ENCODE measurements at regions not wholly inside any gene's neighbourhood (a gene's known extent, or its start where the extent isn't known, plus 50 kb on each side); places are given as distances from the start of the nearest gene placed in this dataset.
"Not testable (repeated sequence)": the region's sequence is repeated elsewhere in the genome, so short reads cannot be mapped to it uniquely, and the experiment has no call there.

DNA sequence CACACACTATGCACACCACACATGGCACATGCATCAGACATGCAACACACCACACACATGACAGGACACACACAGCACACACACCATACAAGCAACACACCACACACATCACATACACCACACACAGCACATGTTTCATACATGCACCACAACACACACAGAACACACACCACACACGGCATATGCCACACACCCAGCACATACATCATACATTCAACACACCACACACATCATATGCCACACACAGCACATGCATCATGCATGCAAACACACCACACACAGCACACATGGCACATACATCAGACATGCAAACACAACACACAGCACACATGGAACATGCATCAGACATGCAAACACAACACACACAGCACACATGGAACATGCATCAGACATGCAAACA is 80.7 kb upstream of the LRPAP1 start:
- no peak for DNase-seq (ENCODE audit: low spot score)

DNA sequence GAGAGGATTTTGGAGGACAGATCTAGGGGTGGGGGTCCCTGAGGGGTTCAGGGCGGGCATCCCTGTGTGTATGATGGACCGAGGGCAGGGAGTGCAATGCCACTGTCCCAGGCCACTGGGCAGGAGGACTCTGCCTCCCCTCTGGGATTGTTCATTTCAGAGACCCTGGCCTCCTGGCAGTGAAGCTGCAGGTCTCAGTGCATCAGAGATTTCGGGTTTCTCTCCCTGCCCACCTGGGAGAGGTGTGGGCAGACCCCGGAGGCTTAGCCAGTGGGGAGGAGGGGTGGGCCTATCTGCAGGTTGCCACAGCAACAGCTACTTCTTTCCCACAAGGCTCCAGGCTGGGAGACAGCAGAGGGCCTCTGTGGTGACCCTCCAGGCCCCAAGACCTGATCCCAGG is 80.1 kb upstream of the LRPAP1 start:
- no peak for DNase-seq (ENCODE audit: low spot score)

DNA sequence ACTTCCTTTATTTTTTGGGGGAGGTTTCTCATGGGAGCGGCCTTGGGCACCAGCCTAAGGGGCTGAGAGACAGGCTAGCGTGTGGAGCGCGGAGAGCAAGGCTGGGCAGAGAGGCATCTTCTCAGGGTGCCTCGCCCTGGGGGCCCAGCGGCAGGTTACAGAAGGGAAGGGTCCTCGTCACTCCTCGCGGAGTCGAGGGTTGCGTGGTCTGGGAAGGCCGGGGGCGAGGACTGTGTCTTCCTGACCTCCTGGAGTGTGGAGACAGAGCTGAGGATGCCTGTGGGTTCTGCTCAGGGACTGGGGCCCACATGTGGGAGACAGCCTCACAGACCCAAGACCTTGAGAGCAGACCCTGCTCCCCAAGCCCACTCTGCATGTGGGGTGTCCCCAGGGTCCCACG is 79.6 kb upstream of the LRPAP1 start:
- no peak for DNase-seq (ENCODE audit: low spot score)

DNA sequence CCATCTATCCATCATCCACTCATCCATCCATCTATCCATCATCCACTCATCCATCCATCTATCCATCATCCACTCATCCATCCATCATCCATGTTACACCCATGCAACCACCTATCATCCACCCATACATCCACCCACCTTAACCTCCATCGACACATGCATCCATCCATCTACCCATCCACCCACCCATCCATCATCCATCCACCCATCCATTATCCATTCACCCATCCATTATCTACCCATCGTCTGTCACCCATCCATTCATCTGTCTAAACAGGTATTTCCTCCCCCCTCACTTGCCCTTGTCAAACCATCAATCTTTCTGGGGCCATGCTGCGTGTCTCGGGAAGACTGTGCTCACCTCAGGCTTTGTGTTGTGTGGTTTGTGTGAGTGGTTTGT is 78.6 kb upstream of the LRPAP1 start:
- not testable (repeated sequence) for DNase-seq (ENCODE audit: low spot score)

DNA sequence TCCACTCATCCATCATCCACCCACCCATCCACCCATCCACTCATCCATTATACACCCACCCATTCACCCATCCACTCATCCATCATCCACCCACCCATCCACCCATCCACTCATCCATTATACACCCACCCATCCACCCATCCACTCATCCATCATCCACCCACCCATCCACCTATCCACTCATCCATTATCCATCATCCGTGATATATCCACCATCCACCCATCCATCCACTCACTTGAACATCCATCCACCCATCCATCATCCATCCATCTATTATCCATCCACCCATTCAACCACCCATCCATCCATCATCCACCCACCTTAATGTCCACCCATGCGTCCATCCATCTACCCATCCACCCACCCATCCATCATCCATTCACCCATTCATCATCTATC is 77.7 kb upstream of the LRPAP1 start:
- not testable (repeated sequence) for DNase-seq (ENCODE audit: low spot score)

DNA sequence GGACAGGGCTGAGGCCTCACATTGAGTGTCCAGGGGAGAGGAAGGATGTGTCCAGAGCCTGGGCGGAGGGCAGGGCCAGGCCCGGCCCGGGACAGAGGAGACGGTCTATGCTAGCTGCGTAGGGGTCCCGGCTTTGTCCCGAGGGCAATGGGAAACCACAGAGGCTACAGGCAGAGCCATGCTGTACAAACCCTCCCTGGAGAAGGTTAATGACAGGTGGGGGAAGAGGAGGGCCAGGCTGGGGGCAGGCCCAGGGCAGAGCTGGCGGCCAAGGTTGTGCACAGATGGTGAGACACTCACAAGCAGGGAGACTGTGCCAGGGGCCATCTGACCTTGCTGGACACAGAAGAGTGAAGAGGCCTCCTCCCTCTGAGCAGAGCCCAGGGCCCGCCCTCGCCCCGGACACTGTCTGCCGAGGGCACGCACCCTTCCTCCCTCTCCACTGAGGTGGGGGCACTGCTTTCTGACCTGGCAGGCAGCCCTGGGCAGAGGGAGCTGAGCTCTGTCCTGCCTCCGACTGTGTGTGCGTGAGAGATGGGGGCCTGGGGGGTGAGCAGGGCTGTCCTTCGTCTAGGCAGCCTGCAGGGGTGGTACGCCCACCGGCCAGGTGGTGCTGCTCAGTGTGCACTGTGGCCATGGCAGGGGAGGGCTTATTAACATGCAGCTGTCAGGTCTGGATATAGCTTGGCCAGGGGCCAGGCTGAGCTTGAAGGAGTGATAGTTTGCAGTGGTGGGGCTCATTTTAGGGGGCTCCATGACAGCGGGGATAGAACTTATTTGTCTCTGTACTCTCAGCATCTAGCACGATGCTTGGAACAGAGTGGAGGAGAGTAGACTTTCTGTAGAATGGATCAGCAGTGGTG is 75.7 kb upstream of the LRPAP1 start:
- no peak for DNase-seq (ENCODE audit: low spot score)

DNA sequence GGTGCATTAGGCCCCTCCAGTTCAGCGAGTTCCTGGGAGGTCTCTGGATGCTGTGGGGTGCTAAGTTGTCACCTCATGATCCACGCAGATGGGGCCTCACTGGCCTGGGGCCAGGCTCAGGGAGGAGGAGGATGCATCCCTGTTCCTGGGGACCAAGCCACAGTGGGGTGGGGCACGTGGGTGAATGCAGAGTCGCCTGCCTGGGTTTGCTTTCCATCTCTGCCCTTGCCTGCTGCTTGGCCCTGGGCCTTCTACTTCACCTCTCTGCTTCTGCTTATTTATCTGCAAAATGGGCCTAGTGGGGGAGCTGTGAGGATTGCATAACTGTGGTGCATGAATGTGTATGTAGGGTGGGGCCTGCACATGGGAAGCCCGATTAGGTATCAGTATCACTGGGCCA is 74.6 kb upstream of the LRPAP1 start:
- not testable (repeated sequence) for DNase-seq (ENCODE audit: low spot score)

DNA sequence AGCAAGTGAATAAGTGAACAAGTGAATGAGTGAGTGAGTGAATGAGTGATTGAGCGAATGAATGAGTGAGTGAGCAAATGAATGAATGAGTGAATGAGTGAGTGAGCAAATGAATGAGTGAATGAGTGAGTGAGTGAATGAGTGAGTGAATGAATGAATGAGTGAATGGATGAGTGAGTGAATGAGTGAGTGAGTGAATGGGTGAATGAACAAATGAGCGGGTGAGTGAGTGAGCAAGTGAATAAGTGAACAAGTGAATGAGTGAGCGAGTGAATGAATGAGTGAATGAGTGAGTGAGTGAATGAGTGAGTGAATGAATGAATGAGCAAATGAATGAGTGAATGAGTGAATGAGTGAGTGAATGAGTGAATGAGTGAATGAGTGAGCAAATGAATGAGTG is 74.0 kb upstream of the LRPAP1 start:
- DNase-seq (ENCODE audit: low spot score): not testable (repeated sequence)

DNA sequence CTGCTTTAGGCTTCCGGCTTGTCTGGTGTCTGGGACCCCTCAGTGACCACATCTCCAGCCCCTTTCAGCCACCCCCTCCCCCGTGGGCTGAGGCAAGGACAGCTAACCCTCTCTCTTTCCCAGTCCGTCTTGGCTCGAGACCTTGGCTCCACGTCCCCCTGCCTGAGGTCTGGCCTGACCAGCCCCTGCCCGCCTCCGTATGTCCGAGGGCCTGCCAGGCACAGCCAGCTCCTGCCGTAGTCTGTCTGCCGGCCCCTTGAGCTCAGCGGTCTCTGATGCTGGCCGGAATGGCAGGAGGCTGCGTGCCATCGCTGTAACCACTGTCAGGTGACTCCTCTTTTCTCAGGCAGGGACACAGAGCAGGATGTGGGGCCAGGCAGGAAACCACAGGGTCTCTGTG is 73.3 kb upstream of the LRPAP1 start:
- DNase-seq (ENCODE audit: low spot score): no peak

DNA sequence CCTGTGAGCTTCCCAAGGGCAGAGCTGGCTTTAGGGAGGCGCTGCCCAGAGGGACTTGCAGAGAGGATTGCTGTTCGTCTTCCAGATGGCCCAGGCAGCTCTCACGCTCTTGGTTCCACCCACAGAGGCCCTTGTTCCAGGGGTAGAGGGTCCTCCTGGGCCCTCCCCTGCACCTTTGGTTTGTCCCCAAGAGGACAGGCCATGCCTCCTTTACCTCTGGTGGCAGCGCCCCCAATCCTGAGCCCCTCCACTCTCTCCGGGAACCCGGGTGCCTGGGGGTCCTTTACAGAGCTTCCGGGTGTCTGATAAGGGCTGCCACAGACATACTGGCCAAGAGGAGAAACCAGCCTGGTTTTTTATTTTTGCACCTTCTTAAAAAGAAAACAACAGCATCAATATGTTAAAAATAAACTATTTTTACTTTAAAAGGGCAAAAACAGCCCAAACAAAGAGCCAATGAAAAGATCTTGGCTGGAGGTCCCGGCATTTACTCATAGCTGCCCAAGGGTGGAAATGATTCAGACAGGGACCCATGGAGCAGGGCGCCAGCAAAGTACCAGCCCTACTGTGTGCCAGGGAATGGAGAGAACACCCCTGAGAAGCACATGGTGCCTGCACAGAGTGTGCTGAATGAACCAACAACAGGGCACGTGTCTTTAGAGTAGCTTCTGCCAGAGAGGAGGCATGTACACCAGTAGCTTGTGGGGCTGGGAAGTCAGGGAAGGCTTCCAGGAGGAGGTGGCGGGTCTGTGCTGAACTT is 70.8 kb upstream of the LRPAP1 start:
- not testable (repeated sequence) for DNase-seq (ENCODE audit: low spot score)

DNA sequence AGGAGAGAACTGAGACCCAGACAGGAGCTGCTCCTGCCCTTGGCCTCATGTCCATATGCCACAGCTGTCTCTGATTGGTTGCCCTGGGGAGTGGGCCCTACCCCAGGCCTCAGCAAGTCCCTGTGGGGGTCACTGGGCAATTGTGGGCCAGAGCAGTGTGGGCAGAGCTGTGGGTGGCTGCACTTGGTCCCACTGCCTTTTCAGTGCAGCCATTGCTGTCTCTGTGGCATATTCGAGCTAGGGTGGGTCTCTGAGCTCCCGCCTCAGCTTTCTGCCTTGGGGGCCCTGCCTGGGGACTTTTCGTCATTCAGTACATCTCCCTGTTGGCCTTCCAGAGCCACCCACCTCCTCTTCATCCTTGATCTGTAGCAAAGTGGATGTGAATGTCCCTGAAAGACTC is 69.8 kb upstream of the LRPAP1 start:
- no peak for DNase-seq (ENCODE audit: low spot score)

DNA sequence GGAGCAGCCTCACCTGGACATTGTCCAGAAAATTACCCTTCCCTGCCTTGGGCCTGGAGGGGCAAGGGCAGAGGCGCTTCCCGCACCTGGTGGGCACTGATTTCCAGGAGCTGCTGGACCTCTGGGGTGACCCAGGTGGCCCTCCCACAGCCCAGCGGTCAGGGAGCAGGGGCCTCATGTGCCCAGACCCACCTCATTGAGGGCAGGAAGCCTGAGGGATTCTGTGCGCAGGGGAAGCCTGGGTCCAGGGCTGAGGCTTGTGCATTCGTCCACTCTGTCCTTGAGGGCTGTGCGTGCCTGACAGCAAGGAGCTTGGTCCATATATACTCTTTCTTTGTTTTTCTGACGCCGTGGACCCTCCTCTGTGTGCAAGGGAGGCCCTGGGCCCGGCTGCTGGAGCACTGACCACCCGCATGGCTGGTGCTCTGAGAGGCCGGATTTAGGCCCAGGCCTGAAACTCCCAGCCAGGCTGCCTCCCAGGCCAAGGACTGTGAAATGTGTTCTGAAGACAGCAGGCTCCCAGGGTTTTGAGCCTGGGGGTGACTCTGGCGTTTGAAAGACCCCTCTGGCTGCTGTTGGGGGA is 69.0 kb upstream of the LRPAP1 start:
- DNase-seq (ENCODE audit: low spot score): not testable (repeated sequence)

DNA sequence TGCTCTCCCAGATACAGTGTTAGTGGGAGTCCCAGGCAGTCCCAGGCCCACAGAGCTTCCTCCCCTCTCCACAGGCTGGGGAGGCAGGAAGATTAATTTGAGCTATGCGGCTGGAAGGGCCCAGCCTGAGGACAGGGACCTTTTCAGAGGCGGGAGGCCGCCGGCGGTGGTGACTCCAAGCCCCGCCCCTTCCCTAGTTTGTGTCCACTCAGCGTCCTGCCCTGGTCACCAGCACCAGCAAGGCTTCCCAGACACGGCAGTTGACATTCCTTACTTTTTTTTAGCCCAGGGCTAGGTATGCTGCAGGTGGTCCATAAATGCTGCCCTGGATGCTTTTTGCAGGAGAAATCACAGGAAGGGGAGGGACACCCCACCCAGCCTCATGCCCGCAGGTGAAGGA is 67.7 kb upstream of the LRPAP1 start:
- DNase-seq (ENCODE audit: low spot score): no peak

DNA sequence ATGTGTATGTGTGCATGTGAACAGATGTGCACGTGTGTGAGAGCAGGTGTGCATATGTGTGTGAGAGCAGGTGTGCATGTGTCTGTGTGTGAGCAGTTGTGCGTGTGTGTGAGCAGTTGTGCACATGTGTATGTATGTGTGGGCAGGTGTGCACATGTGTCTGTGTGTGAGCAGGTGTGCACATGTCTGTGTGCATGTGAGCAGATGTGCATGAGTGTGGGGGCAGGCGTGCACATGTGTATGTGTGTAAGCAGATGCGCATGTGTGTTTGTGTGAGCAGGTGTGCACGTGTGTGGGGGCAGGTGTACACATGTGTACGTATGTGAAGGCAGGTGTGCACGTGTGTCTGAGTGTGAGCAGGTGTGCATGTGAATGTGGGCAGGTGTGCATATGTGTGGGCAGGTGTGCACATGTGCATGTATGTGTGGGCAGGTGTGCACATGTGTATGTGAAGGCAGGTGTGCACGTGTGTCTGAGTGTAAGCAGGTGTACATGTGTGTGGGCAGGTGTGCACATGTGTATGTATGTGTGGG is 66.5 kb upstream of the LRPAP1 start:
- no peak for DNase-seq (ENCODE audit: low spot score)

DNA sequence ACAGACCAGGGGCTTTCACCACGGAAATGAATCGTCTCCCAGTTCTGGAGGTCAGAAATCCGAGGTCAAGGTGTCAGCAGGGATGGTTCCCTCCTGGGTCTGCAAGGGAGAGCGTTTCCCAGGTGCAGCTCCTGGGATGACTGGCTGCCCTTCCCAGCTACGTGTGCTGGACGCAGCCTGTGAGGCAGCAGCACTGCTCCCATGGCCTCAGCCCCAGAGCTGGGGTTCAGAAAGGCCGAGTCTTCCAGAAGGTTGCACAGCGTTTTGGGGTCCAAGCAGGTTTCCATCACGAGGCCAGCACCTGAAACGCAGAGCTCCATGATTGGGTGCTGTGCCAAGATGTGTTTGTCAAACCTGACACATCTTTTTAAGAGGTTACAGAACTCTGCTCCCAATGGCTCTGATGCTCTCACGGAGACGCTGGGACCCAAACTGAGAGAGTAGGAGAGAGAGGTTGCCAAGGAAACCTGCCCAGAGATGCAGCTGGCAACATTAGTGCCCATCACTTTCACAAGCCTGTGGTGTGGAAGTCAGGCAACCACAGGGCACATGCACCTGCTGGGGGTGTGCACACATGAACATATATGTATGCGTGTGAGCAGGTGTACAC is 65.8 kb upstream of the LRPAP1 start:
- DNase-seq (ENCODE audit: low spot score): not testable (repeated sequence)

DNA sequence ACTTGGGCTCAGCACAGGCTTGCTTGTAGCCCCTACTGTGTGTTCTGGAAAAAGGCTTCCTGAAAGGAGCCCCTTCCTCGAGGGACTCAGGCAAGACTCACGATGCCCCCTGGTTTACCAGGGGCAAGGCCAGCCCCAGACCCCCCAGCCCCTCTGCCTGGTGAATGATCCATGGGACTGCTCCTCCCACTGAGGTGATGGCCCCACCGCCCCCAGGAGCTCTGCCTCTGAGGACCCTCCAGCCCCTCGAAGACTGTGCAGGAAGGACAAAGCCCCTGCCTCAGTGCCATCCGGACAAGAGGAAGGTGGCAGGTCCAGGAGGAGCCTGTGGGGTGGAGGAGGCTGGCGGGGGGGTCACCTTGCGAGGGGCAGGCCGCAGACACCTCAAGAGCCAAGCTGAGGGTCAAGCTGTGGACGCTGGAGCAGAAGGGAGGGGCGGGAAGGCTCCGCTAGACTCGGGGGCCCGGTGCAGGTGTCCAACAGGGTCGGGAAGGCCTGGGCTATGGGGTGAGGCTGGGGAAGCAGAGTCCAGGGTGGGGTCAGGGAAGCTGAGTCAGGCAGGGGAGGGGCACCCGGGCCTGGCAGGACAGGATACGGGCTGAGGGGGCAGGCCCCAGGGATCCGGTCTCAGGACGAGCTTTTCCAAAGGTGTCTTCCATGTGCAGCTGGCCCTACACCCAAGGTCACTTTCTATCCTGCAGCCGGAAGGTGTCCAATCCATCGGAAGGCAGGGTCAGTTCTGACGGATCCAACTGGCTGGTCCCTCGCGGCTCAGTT is 64.9 kb upstream of the LRPAP1 start:
- not testable (repeated sequence) for DNase-seq (ENCODE audit: low spot score)

DNA sequence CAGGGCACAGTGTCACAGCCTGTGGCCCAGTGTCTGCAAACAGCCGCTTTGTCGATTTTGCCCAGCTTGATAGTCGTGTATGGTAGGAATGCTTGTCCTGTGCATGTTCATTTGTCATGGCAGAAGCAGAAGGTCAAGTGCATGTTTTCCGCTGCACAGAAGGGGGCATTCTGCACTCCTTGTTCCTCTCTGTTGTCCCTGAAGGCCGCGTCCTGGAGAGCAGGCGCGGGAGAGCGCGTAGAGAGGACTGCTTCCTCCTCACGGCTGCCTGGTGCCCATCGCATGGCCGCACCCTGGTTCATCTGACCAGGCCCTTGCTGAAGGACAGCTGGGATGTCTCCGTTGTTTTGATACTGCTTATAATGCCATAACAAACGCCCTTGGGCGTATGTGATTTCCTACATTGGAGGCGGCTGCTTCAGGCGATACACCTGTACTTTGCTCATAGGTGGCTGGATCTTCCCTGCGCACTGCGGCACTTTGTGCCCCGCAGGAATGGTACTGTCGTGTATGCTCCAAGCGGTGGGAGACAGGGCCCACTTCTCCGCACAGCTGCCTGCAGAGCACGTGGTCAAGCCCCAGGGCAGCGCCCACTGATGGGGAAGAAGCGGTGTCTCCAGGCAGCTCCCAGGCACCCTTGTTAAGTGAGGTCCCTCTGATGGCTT is 63.5 kb upstream of the LRPAP1 start:
- DNase-seq (ENCODE audit: low spot score): not testable (repeated sequence)

DNA sequence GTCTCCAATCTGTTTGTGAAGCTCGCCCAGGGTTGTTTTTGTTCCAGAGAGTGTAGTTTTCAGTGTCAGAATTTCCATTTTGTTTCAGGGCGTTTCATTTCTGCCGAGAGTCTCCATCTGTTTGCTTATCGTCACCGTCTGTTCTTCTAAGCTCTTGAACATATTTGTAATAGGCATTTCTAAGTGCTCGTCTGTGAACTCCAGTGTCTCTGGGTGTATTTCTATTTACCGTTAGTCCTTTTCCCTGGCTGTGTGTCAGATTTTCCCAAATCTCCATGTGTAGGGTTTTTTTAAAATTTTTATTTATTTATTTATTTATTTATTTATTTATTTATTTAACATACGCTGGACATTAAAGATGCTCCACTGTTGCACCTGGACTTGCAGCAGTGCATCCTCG is 62.5 kb upstream of the LRPAP1 start:
- DNase-seq (ENCODE audit: low spot score): not testable (repeated sequence)

DNA sequence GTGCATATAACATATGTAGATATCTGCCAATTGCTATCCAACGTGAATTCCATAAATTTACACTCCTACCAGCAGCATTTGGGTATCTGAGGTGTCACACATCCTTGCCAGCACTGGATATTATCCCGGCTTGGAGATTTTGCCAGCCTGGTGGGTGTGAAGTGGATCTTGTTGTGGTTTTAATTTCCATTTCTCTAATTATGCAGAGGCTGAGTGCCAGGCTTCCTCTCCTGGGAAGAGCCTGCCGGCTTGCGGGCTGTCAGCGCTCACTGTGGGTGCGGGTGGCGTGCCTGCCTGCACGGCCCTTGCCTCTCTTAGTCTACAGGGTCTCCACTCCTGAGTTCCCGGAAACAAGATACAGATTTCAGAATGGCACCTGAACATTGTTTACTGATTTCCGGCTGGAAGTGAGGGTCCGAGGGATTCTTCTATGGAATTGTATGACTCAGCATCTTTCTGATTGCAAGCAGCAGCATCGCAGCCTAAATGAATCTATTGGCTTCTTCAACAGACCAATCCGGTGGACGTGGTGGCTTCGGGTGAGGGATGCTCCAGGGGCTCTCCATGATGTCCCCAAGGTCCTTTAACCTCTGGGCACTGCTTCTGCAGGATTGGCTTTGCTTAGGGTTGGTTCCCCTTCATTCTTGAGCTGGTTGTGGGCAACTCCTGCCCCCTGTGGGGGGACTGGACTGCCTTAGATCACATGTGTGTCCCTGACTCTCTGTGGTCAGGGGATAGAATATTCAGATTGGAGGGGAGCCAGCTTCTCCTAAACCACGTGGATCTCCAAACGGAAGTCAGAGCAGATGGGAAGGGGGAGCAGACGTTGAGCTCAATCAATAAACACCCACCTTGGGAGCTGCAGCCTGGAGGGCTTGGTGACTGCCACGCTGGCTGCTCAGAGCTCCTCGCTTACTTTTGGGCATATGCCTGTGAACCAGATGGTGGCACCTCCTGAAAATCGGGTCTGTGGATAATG is 58.0 kb upstream of the LRPAP1 start:
- DNase-seq (ENCODE audit: low spot score): not testable (repeated sequence)

DNA sequence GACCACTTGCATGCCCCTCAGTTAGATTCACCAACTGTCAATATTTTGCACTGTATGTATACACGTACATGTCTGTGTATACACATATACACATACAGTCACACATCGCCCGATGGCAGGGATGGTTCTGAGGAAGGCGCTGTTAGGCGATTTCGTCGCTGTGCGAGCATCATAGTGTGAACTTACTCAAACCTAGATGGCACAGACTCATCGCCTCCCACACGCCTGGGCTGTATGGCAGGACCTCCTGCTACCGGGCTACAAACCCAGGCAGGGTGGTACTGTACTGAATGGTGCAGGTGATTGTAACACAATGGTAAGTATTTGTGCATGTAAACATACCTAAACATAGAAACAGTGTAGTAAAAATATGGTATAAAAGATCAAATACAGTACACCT is 57.2 kb upstream of the LRPAP1 start:
- DNase-seq (ENCODE audit: low spot score): not testable (repeated sequence)
